ENCODE measurements at regions not wholly inside any gene's neighbourhood (a gene's known extent, or its start where the extent isn't known, plus 50 kb on each side); places are given as distances from the start of the nearest gene placed in this dataset.

- TF ChIP-seq RCOR1 (conservative IDR thresholded peaks at IDR 0.05; ENCODE audit: low read depth, low read length), result no peak
- no peak for TF ChIP-seq MEF2A (IDR thresholded peaks at IDR 0.05; ENCODE audit: insufficient read depth, low read depth, low read length)
- TF ChIP-seq BCL3 (IDR thresholded peaks at IDR 0.05; ENCODE audit: borderline replicate concordance, insufficient read depth, low read depth, low read length, poor library complexity, severe bottlenecking), result no peak
- TF ChIP-seq SUPT20H (IDR thresholded peaks at IDR 0.05; ENCODE audit: borderline replicate concordance, control insufficient read depth, low read depth, low read length), result no peak
- TF ChIP-seq REST (IDR thresholded peaks at IDR 0.05; ENCODE audit: low read depth, low read length), result no peak
- no peak for TF ChIP-seq ETV6 (conservative IDR thresholded peaks at IDR 0.05 in 1 of 2, IDR thresholded peaks at IDR 0.05 in 1 of 2; ENCODE audit: borderline replicate concordance in 1 of 2, low read depth in 1 of 2)
- no peak for TF ChIP-seq NFIC (IDR thresholded peaks at IDR 0.05; ENCODE audit: low read depth, low read length)
- TF ChIP-seq CBX5 (IDR thresholded peaks at IDR 0.05; ENCODE audit: low read depth), result no peak
Measured at GRCh38 chr10:8463853-8464252, 409.4 kb downstream of the GATA3 start (continued).
